ENCODE measurements at regions not wholly inside any gene's neighbourhood (a gene's known extent, or its start where the extent isn't known, plus 50 kb on each side); places are given as distances from the start of the nearest gene placed in this dataset.
A peak's percentile ranks its signal among the peaks of the same experiment; 100 is the strongest.

- H3K4me3 ChIP-seq (ENCODE audit: low read depth, low read length) = no peak overlapping the region
- FAIRE-seq (no peak), DNase-seq (ENCODE audit: low read depth) (no peak)
- TF ChIP-seq, protein P1, sequence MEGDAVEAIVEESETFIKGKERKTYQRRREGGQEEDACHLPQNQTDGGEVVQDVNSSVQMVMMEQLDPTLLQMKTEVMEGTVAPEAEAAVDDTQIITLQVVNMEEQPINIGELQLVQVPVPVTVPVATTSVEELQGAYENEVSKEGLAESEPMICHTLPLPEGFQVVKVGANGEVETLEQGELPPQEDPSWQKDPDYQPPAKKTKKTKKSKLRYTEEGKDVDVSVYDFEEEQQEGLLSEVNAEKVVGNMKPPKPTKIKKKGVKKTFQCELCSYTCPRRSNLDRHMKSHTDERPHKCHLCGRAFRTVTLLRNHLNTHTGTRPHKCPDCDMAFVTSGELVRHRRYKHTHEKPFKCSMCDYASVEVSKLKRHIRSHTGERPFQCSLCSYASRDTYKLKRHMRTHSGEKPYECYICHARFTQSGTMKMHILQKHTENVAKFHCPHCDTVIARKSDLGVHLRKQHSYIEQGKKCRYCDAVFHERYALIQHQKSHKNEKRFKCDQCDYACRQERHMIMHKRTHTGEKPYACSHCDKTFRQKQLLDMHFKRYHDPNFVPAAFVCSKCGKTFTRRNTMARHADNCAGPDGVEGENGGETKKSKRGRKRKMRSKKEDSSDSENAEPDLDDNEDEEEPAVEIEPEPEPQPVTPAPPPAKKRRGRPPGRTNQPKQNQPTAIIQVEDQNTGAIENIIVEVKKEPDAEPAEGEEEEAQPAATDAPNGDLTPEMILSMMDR (IDR thresholded peaks at IDR 0.05; ENCODE audit: insufficient read depth, low read length, severe bottlenecking) = no peak
- peaks cover 1% of the 10 kb centered on the region for H3K27me3 ChIP-seq (ENCODE audit: control insufficient read depth, insufficient read depth, low read length)
- H3K36me3 ChIP-seq (ENCODE audit: control insufficient read depth, insufficient read depth, low read length) = no peaks in the 10 kb centered on the region
These were observed 96.0 kb upstream of the SLC28A3 start for GRCh38 chr9:84436386-84437109.

GRCh38 chr9:84438391-84438790 is 97.8 kb upstream of the SLC28A3 start:
- Histone ChIP-seq H3K36me3 (ENCODE audit: control insufficient read depth, insufficient read depth, low read length) (no peaks in the 10 kb centered on the region), H3K4me3 (ENCODE audit: low read depth, low read length) (no peak overlapping the region), H3K27me3 (ENCODE audit: control insufficient read depth, insufficient read depth, low read length) (peaks cover 1% of the 10 kb centered on the region)
- TF ChIP-seq, protein P1 (IDR thresholded peaks at IDR 0.05; ENCODE audit: insufficient read depth, low read length, severe bottlenecking) = no peak
- FAIRE-seq (no peak), DNase-seq (ENCODE audit: low read depth) (no peak)

DNA sequence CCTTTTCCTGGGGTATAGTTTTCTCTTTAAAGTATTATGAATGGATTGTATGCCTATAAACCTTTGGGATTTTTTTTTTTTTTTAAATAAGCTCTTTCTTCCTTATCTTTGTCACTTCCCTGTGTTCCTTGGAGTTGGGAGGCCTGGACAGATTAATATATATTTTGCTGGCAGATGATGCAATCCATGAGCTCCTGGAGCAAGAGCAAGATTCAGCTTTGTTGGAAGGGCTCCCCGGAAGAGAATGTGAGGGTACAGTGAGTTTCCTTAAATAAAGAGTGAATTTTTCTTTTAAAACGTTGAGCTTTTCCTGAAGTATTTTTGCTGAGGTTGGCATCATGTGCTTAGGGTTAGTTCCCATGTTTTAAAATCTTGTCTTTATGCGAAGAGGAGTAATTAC is 98.7 kb upstream of the SLC28A3 start:
- H3K27me3 ChIP-seq (ENCODE audit: control insufficient read depth, insufficient read depth, low read length) = peaks cover 1% of the 10 kb centered on the region
- no peak for DNase-seq (ENCODE audit: low read depth)
- H3K36me3 ChIP-seq (ENCODE audit: control insufficient read depth, insufficient read depth, low read length) = no peaks in the 10 kb centered on the region
- H3K4me3 ChIP-seq (ENCODE audit: low read depth, low read length) = no peak overlapping the region
- TF ChIP-seq, protein P1 (IDR thresholded peaks at IDR 0.05; ENCODE audit: insufficient read depth, low read length, severe bottlenecking) = no peak
- no peak for FAIRE-seq

- TF ChIP-seq, protein P1 (IDR thresholded peaks at IDR 0.05; ENCODE audit: insufficient read depth, low read length, severe bottlenecking) = no peak
- no peak for FAIRE-seq
- no peak for DNase-seq (ENCODE audit: low read depth)
These were observed 102.2 kb upstream of the SLC28A3 start for GRCh38 chr9:84442712-84443111.

GRCh38 chr9:84445737-84446136 is 105.2 kb upstream of the SLC28A3 start:
- TF ChIP-seq, protein P1 (IDR thresholded peaks at IDR 0.05; ENCODE audit: insufficient read depth, low read length, severe bottlenecking) = no peak
- no peaks in the 10 kb centered on the region for H3K36me3 ChIP-seq (ENCODE audit: control insufficient read depth, insufficient read depth, low read length)
- H3K4me3 ChIP-seq (ENCODE audit: low read depth, low read length) = no peak overlapping the region
- FAIRE-seq (no peak), DNase-seq (ENCODE audit: low read depth) (no peak)
- H3K27me3 ChIP-seq (ENCODE audit: control insufficient read depth, insufficient read depth, low read length) = peaks cover 6% of the 10 kb centered on the region

More at GRCh38 chr9:84442712-84443111, 102.2 kb upstream of the SLC28A3 start:
- Histone ChIP-seq H3K27me3 (ENCODE audit: control insufficient read depth, insufficient read depth, low read length) (no peaks in the 10 kb centered on the region), H3K4me3 (ENCODE audit: low read depth, low read length) (no peak overlapping the region), H3K36me3 (ENCODE audit: control insufficient read depth, insufficient read depth, low read length) (no peaks in the 10 kb centered on the region)

DNA sequence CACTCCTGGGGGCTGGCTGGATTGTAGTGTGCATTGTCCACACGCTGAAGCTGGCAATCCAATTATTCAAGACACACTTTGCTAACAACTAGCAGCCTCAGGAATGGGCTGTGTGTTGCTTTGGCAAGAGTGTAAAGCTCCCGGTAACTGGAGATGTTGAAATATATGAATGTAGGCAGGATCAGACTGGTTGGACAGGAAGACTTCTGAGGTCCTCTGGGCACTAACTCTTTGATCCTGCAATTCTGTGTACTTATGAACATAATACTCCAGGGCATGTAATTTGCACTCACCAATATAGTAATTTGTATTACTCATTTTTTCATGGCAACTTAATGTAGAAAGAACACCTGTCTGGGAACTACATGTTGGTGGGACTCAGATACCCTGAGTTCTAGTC is 106.7 kb upstream of the SLC28A3 start:
- Histone ChIP-seq H3K27me3 (ENCODE audit: control insufficient read depth, insufficient read depth, low read length) (peaks cover 11% of the 10 kb centered on the region), H3K4me3 (ENCODE audit: low read depth, low read length) (no peak overlapping the region), H3K36me3 (ENCODE audit: control insufficient read depth, insufficient read depth, low read length) (no peaks in the 10 kb centered on the region)
- peak; percentile 95 for DNase-seq (ENCODE audit: low read depth)
- TF ChIP-seq, protein P1 (IDR thresholded peaks at IDR 0.05; ENCODE audit: insufficient read depth, low read length, severe bottlenecking) = no peak
- peak; percentile 62 for FAIRE-seq

All from bronchial epithelial cell (primary cell).